ENCODE measurements at regions not wholly inside any gene's neighbourhood (a gene's known extent, or its start where the extent isn't known, plus 50 kb on each side); places are given as distances from the start of the nearest gene placed in this dataset.

DNA sequence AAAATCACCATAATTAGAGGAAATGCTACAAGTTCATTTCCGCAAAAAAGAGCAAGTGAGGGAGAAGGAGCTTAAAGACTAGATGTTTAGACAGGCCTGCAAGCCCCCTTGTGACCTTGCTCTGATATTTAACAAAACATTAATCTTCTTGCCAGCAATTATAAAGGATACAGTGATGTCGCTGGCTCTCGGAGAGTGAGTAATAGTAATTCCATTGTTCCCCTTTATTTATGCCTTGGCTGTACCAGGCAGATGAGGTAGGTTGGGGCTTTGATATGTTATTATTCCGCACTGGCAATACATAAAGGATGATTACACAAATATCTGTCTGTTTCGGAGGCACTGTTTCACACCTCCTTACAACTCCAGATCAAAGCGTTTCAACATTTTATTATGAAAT is 204.8 kb upstream of the SALL1 start:
- DNase-seq (ENCODE audit: low read depth in 2 of 3, low spot score in 1 of 3), result no peak

DNA sequence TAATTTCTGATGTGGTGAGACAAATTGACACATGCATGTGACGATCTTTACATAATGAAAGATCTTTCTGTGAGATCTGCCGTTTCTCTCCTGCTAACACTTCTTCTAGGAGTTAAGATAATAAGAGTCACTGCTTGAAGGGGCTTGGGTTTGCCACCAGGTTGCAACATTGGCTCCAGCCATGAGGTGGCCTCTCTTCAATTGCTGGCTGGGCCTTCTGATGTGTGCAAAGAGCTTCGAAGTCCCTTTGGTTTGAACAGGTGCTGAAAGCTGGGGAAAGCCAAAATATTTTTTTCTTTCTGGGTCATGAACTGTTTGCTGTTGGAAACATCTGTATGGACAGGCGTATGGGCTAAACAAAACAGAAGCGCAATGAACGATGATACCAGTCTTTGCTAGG is 204.1 kb upstream of the SALL1 start:
- no peak for DNase-seq (ENCODE audit: low read depth in 2 of 3, low spot score in 1 of 3)

DNA sequence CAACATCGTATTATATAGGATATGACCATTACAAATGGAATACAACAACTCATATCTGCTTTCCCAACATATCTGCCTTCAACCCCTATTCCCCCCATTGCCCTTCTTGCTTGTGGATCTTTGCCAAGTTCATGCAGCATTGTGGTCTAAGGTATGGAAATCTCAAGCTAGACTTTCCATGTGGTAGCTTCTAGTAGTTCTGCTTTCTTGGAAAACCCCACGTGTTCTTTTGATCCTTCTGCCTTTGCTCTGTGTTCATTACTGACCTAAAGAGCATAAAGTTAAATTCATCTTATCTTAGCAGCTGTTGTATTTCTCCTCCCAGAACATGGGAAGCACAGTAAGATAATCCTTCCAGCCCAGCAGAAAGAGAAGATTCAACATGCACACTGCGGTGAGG is 202.0 kb upstream of the SALL1 start:
- DNase-seq (ENCODE audit: low read depth in 2 of 3, low spot score in 1 of 3), result no peak

DNA sequence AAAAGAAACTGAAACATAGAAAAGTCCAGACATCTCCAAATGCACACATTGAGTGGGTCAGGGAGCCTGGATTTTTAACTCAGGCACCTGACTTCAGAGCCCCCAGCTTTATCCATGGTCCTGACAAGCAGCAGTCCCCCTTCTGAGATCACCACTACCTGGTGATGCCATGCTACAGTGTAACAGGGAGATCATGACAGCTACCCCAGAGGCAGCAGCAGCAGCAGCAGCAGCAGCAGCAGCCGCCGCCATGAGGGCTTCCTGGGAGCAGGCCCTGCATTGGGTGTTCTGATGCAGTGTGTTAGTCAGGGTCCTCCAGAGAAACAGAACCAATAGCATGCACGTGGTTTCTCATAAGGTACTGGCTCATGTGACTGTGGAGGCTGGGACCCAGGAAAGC is 198.6 kb upstream of the SALL1 start:
- DNase-seq (ENCODE audit: low read depth in 2 of 3, low spot score in 1 of 3), result no peak

DNA sequence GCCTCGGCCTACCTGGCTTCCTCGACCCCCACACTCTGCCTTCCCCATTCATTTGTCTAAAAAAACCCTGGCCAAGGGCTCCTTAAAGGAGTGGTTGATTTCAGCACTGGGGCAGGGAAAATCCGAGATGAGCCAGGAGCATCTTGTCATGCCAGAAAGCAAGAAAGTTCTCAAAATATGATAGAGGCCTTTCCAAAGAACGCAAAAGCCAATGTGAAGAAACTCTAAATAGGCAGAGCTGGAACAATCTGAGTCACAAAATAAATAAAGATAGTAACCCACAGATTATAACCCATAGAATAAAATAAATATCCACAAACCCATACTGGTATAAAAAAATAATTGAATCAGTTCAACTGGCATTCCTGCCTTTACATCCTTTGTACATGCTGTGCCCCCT is 192.3 kb upstream of the SALL1 start:
- DNase-seq (ENCODE audit: low read depth in 2 of 3, low spot score in 1 of 3), result no peak

DNA sequence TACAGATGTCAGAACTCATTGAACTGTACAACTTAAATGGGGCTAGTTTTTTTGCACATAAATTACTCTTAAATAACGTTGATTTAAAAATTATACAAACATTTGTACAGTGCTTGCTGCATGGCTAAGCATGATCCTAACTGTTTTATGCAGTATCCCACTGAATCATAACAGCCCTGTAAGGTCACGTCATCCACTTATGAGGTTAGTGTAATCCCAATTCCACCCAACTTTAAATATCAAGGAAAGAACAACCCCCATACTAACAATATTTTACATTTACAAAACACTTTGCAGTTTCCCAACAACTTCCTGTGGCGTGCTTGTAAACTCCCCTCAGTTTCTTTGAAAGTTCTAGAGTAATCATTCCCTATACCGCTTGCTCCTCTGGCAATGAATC is 190.1 kb upstream of the SALL1 start:
- no peak for DNase-seq (ENCODE audit: low read depth in 2 of 3, low spot score in 1 of 3)

DNA sequence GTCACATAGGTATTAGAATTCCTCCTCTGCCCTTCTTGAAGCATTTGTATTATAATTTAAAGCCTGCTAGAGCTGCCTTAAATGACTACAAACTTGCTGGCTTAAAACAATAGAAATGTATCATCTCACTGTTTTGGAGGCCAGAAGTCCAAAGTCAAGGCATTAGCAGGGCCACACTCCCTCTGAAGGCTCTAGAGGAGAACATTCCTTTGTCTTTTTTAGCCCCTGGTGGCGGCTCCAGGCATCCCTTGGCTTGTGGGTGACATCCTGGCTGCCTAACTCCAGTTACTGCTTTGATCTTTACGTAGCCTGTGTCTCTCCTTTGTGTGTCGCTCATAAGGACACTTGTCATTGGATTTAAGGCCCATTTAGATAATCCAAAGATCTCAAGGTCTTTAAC is 186.6 kb upstream of the SALL1 start:
- no peak for DNase-seq (ENCODE audit: low read depth in 2 of 3, low spot score in 1 of 3)

DNA sequence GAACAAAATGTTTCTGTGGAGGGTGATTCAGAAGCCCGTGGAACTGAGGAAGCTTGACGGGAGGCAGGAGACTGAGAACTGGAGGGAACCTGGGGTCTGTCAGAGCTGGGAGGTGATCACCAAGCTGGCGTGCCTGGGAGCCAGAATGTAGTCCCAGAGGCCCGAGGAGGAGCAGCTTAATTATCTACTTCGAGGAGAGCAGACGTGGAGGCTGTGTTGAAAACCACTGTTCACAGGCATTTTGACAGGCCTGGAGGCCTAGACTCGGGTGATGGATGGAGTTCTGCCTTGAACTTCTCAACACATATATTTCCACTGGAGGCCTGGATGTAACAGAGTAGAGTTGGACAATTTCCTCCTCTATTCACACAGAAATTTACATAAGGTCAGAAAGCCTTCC is 177.7 kb upstream of the SALL1 start:
- no peak for DNase-seq (ENCODE audit: low read depth in 2 of 3, low spot score in 1 of 3)

DNA sequence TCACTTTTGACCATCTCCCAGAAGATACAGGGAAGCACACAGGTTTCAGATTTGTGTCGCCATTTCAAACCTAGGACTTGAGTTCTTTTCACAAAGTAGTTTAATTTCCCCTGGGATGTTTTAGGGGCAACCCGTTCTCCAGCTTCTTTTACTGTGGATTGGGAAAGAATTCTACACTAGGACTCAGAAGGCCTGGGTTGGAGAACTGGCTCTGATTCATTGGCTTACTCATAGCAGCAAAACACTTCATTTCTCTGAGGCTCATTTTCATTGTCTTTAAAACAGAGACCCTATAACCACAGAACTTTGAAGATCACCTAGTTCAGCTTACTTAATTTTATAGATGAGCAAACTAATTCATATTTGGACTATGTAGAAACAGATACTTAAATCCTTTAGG is 175.9 kb upstream of the SALL1 start:
- DNase-seq (ENCODE audit: low read depth in 2 of 3, low spot score in 1 of 3), result no peak

DNA sequence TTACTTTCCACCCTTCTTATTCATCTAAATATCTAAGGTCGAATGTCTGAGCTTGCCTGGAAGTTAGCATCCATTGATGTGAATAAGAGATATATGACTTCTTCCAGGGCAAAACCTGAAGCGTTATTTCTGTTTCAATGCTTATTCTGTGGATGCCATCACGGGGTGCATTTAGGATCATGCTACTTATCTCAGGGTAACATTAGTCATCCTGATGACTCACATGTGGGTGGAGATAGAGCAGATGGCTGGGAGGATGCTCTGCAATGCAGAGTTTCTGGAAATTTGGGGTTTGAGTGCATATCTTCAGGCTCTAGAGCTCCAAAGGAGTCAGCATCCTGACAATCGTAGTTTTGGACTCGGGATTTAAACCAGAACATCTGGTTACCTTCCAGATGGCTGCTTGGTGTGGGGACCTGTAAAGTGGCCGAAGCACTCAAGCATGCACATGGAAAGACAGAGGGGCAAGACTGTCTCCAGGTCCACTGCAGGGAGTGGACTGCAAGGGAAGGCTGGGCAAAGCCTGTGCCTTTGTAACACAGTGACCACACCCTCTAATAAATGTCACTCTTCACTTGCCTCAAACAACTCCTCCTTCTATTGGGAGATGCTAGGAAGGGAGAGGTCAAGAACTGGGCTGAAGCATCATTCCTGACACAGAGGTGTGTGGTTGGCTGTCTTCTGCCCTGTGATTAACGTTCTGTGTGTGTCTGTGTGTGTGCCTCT is 175.2 kb upstream of the SALL1 start:
- no peak for DNase-seq (ENCODE audit: low read depth in 2 of 3, low spot score in 1 of 3)

DNA sequence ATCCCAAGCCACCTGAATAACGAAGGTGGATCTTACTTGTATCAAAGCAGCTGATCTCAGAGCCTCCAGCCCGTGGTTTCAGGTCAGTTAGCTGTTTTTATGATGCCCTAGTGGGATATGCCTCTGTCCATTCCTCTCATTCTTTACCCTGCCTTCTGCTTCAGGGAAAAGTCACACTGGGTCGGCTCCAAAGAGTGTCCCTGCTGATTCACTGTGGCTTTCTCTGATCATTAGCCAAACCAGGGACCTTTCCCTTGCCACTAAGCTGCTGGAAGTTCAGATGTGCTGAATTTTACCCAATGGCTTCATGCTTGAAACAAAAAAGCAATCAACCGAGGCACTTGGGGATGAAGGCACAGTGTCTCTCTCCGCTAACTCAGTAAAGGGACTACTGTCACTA is 170.2 kb upstream of the SALL1 start:
- DNase-seq (ENCODE audit: low read depth in 2 of 3, low spot score in 1 of 3), result no peak

DNA sequence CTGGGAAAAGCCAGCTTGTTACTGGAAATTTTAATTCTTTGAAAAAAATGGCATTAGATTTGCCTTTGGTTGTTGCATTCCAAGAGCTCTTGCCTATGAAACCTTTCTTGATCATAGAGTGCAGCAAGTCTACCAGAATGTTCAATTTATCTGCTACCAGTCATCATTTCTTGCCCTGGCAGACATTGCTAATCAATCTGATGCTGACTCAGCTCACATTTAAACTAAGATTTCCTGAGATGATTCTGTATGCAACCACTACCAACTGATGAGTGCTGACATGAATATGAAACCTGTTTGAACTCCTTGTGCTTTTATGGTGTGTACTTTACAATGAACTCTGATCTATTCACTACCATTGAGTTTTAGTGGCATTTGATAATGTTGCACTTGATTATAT is 166.5 kb upstream of the SALL1 start:
- DNase-seq (ENCODE audit: low read depth in 2 of 3, low spot score in 1 of 3), result no peak

DNA sequence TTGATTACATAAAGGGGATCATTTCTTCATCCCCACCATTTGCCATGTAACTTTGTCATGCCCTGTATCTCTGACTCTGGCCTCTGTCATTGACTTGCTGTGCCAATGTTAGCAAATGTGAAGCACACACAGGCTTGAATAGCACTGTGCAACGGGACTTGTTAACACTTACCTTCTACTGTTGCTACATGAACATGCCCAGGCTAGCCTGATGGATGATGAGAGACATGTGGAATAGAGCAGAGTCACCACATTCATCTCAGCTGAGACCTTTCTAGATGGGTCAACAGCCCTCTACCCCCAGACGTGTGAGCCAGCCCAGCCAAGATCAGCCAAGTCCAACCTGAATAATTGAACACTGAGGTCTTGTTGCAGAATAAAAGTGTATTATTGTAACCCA is 162.1 kb upstream of the SALL1 start:
- DNase-seq (ENCODE audit: low read depth in 2 of 3, low spot score in 1 of 3), result no peak

DNA sequence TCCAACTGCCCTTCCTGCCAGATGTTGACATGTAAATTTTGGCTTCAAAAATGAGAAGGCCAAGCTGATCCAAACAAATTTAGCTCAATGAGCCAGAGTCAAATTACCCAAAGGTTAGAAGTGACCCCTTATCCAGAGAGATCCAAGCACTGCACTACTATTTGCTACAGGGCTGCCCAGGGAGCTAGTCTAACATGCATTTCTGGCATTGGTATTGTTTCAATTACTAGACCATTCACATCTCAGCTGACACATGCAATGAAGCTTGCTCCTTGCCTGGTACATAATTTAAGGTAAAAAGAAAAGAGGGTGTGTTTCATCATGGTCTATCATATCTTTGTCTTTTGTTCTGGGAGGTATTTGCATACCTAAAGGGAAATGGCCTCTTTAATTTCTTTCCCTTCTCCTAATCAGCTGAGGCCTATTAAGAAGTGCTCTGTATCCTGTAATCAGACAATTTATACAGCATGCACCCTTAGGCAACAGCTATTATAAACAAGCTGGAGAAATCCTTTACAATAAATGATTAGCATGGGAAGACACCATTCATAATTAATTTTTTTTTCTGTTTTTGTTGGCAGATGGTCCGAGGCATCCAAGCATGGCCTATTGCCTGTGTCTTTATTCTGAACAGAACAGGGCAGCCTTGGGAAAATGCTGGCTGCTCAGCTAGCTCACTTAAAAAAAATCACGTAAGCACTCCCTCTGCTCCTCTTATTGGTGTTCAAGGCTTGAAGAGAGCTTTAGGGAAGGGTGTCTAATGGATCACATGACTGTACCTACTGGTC is 161.5 kb upstream of the SALL1 start:
- DNase-seq (ENCODE audit: low read depth in 2 of 3, low spot score in 1 of 3), result no peak

DNA sequence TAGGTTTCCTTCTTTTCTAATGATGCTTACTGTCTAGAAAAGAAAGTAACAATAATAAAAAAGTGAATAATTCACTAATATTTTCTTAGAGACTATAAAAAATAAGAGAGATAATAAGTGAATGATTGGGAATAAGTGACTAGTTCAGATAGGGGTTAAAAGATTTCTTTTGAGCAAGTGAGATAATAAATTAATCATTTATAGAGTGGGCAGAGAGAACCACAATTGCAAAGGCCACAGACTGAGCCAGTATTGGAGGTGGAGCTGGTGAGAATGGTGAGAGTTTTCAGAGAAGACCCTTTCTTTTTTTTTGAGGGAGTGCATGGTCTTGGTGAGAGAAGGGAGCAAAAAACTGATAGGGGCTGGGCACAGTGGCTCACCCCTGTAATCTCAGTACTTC is 159.1 kb upstream of the SALL1 start:
- DNase-seq (ENCODE audit: low read depth in 2 of 3, low spot score in 1 of 3), result no peak

DNA sequence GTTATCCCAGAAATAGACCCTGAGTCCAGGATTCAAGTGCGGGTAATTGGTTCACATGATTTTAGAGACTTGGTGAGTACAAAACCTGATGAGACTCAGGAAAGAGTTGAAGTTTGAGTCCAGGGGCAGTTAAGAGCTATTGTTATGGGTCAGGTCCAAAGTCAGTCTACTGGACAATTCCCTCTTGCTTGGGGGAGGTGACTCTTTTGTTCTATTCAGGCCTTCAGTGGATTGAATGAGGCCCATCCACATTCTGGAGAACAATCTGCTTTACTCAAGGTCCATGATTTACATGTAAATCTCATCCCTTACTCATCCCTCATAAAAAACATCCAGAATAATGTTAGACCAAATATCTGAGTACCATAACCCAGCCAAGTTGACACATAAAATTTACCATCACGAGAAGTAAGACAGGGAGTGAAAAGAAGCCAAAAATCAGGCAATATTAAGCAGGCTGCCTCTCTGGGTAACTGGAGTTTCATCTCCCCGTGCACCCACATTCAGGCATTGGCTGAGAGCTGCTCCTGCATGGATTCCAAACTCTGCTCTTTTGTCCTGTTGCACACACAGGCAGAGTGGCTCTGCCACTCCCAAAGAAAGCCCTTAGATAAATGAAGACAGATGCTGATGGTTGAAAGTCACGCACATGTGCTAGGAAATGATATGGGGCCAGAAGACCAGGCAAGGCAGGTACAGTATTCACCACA is 156.0 kb upstream of the SALL1 start:
- no peak for DNase-seq (ENCODE audit: low read depth in 2 of 3, low spot score in 1 of 3)

DNA sequence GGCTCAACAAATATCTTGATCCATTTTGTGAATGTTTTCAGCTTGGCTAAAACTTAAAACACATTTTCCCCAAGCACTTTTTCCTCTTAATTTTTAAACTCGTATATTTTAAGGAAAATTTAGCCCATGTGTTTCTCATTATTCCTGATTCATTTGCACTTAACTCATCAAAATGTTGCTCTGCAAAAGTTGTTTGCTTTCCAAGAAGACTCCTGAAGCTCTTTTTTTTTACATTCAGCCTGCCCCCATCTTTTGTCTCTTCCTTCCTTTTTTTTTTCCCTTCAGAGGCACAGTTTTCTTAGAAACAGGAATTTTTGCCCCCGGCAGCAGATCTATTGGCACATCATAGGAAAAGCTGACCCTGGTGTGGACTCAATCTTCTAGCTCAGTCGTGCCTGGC is 155.0 kb upstream of the SALL1 start:
- no peak for DNase-seq (ENCODE audit: low read depth in 2 of 3, low spot score in 1 of 3)

DNA sequence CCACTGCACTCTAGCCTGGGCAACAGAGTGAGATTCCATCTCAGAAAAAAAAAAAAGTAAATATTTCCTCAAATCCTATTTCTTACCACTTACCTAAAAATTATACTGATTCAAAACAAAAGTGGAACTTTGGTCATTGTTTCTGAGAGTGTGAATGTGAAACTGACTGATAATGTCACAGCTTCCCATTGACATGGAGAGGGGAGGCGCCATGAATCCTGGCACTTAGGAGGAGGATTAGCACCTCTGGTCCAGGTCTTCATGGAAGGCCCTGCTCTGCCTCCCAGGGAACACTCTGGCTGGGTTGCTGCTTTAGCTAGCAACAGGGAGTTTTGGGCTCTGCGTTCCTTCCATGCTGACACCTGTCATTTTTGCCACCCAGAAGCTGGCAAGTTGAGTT is 154.3 kb upstream of the SALL1 start:
- DNase-seq (ENCODE audit: low read depth in 2 of 3, low spot score in 1 of 3), result no peak

DNA sequence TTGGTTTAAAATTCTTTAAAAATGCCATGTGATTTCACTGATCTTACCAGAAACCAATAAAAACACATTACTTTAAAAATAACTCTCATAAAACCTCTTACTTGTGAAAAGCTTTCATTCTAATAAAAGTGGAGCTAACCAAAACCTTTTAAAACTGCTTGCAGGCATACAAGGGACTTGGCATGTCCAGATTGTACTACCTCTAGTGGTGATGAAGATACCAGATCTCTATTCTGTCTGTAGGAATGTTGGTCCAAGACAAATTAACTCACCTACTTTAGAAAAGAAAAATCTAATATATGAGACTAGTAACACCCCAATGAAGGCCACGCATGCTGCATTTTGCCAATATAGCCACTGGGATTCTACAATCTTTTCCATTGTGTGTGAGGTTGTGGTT is 151.0 kb upstream of the SALL1 start:
- no peak for DNase-seq (ENCODE audit: low read depth in 2 of 3, low spot score in 1 of 3)

DNA sequence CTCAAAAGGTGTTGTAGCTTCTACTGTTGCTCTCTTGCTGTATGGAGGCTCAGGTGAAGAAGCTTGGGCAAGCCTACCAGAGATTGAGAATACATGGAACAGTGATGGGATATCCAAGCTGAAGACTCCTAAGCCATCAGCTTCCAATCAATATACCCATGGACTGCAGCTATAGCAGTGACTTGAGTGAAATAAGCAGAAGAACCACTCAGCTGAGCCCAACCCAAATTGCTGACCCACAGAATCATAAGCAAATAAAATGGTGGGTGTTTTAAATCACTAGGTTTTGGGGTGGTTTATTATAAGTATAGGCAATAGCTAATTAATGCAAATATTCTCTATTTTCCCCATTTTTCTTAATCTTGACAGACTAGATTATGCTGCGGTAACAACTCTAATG is 147.7 kb upstream of the SALL1 start:
- DNase-seq (ENCODE audit: low read depth in 2 of 3, low spot score in 1 of 3), result no peak

DNA sequence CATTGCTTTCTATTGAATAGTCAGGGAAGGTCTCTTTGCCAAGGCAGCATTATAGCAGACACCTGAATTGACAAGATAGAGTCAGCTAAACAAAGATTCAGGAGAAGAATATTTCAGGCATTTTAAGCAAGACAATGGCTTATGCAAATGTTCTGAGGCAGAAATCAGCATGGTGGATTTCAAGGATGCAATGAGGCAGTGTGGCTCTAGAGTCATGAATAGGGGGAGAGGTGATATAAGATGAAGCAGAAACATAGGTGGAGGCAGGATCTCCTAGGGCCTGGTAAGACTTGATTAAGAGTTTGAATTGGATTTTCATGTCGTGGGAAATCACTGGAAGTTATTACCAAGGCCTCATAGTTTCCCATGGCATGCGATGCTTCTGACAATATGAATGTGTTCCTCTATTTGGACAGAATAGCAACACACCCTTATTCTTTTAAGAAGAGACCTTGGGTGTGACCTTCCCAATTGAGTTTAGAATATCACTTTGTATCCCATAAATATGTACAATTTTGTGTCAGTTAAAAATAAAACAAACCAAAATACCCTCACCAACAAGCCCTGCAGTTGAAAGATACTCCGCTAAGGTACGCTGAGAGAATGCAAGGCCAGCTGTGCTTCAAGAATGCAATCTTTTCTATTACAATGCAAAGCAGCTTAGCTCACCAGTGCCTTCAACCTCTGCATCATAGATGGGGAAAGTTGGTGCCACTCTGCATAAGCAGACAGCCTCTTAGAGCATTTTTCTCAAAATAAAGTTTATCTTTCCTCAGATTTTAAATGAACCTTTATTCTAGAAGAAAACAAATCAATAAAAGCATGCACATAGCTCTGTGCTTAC is 139.6 kb upstream of the SALL1 start:
- DNase-seq (ENCODE audit: low read depth in 2 of 3, low spot score in 1 of 3), result no peak
